ENCODE measurements at regions not wholly inside any gene's neighbourhood (a gene's known extent, or its start where the extent isn't known, plus 50 kb on each side); places are given as distances from the start of the nearest gene placed in this dataset.

GRCh38 chr13:82766732-82767321, 1115.4 kb downstream of the SLITRK1 start:
- TF ChIP-seq CTCF (IDR thresholded peaks at IDR 0.05; ENCODE audit: poor library complexity, severe bottlenecking) (no peak), MXI1 (conservative IDR thresholded peaks at IDR 0.05; ENCODE audit: poor library complexity, severe bottlenecking) (no peak), EP300 (conservative IDR thresholded peaks at IDR 0.05; ENCODE audit: poor library complexity, severe bottlenecking) (no peak), POLR2AphosphoS5 (IDR thresholded peaks at IDR 0.05) (no peak), TAF1 (IDR thresholded peaks at IDR 0.05; ENCODE audit: low read depth) (no peak), EZH2 (IDR thresholded peaks at IDR 0.05; ENCODE audit: borderline replicate concordance, insufficient read depth, low read length, poor library complexity, severe bottlenecking) (no peak), REST (IDR thresholded peaks at IDR 0.05; ENCODE audit: borderline replicate concordance) (no peak), RAD21 (conservative IDR thresholded peaks at IDR 0.05) (no peak)
